Activated T-cell treated with anti-CD3 and anti-CD28 coated beads for 24 hours (primary cell): ENCODE measurements at regions not wholly inside any gene's neighbourhood (a gene's known extent, or its start where the extent isn't known, plus 50 kb on each side); places are given as distances from the start of the nearest gene placed in this dataset.

ENCODE experiments used
- DNase-seq: peaks from one replicate; pipeline ENCODE4 v3.0.0-alpha.2; 2020; ENCODE audit warnings: low read depth

- no peak for DNase-seq
These were observed 601.3 kb upstream of the MIR17HG start for GRCh38 chr13:90746230-90746629.

- no peak for DNase-seq
These were observed 597.5 kb upstream of the MIR17HG start for GRCh38 chr13:90750021-90750420.

- DNase-seq = no peak
These were observed 596.5 kb upstream of the MIR17HG start for GRCh38 chr13:90751026-90751425.

- no peak for DNase-seq
These were observed 595.4 kb upstream of the MIR17HG start for GRCh38 chr13:90752070-90752469.

GRCh38 chr13:90757127-90757680 is 590.3 kb upstream of the MIR17HG start:
- no peak for DNase-seq

GRCh38 chr13:90760639-90761038 is 586.8 kb upstream of the MIR17HG start:
- DNase-seq = no peak

GRCh38 chr13:90763476-90764150 is 583.9 kb upstream of the MIR17HG start:
- no peak for DNase-seq

- no peak for DNase-seq
These were observed 581.0 kb upstream of the MIR17HG start for GRCh38 chr13:90766386-90766902.

- no peak for DNase-seq
These were observed 579.4 kb upstream of the MIR17HG start for GRCh38 chr13:90768116-90768515.

- DNase-seq = no peak
These were observed 578.1 kb upstream of the MIR17HG start for GRCh38 chr13:90769387-90769786.

- no peak for DNase-seq
These were observed 577.2 kb upstream of the MIR17HG start for GRCh38 chr13:90770334-90770733.

- no peak for DNase-seq
These were observed 573.8 kb upstream of the MIR17HG start for GRCh38 chr13:90773681-90774080.

GRCh38 chr13:90776051-90776748 is 571.3 kb upstream of the MIR17HG start:
- DNase-seq = no peak

GRCh38 chr13:90783273-90783672 is 564.2 kb upstream of the MIR17HG start:
- DNase-seq = no peak

- DNase-seq = no peak
These were observed 560.5 kb upstream of the MIR17HG start for GRCh38 chr13:90787007-90787406.

- DNase-seq = no peak
These were observed 555.2 kb upstream of the MIR17HG start for GRCh38 chr13:90792335-90792734.

- DNase-seq = no peak
These were observed 554.1 kb upstream of the MIR17HG start for GRCh38 chr13:90793261-90793820.

GRCh38 chr13:90796474-90796873 is 551.0 kb upstream of the MIR17HG start:
- DNase-seq = no peak

- no peak for DNase-seq
These were observed 550.2 kb upstream of the MIR17HG start for GRCh38 chr13:90797335-90797734.

- no peak for DNase-seq
These were observed 549.1 kb upstream of the MIR17HG start for GRCh38 chr13:90798381-90798780.

- no peak for DNase-seq
These were observed 547.3 kb upstream of the MIR17HG start for GRCh38 chr13:90800082-90800746.

- DNase-seq = no peak
These were observed 545.9 kb upstream of the MIR17HG start for GRCh38 chr13:90801621-90802020.
